A549 (cell line): ENCODE measurements at regions not wholly inside any gene's neighbourhood (a gene's known extent, or its start where the extent isn't known, plus 50 kb on each side); places are given as distances from the start of the nearest gene placed in this dataset.
A peak's percentile ranks its signal among the peaks of the same experiment; 100 is the strongest.

Experiments
- ATAC-seq, 2 experiments: fragments of 200-7000 bp in 1 of 2; fragments of >200 bp in 1 of 2; cut with Nextera tagmentation in 1 of 2; cut with Tn5 transposase in 1 of 2; 3 replicates each; pipeline versions ENCODE4 v1.8.0 to v1.9.1; 2018 to 2020; ENCODE audit warnings: mild to moderate bottlenecking in 1 of 2, moderate library complexity in 1 of 2
- CTCF ChIA-PET: fragments of 300-600 bp; sonication (Branson Sonifier 250); formaldehyde crosslinking; extraction: SDS; loops from one replicate; lab custom pipeline; 2021; ENCODE audit warnings: antibody characterized with exemption, inconsistent platforms; lab: Yijun Ruan, JAX
- POLR2A ChIA-PET: fragments of 350-600 bp; formaldehyde crosslinking; extraction: SDS; loops from one replicate; lab custom pipeline; 2021; ENCODE audit warnings: antibody characterized with exemption, inconsistent platforms; lab: Yijun Ruan, JAX
- DNase-seq, 2 experiments: peaks; one replicate each; pipeline versions ENCODE4 v3.0.0 to v3.0.0-alpha.2; 2011 to 2016; ENCODE audit warnings: low read depth in 1 of 2, low spot score in 1 of 2
- FAIRE-seq: peaks from 2 replicates; lab custom pipeline; 2011; peaks lifted over from hg19 to GRCh38; lab: Jason Lieb, UNC
- H3K27ac ChIP-seq, 2 experiments: fragments of >200 bp; sonication (Bioruptor Twin); formaldehyde crosslinking; 3 replicates each; pipeline ENCODE4 v1.5.1; 2016 to 2017
- H3K4me1 ChIP-seq: fragments of >200 bp; sonication (Bioruptor Twin); formaldehyde crosslinking; 3 replicates; pipeline ENCODE4 v1.6.1; 2016
- H3K4me2 ChIP-seq: fragments of >200 bp; sonication (Bioruptor Twin); formaldehyde crosslinking; 3 replicates; pipeline ENCODE4 v1.6.1; 2016
- H3K4me3 ChIP-seq: fragments of >200 bp; sonication (Bioruptor Twin); formaldehyde crosslinking; 3 replicates; pipeline ENCODE4 v1.5.1; 2016
- H3K9me3 ChIP-seq: fragments of >200 bp; sonication (Bioruptor Twin); formaldehyde crosslinking; 3 replicates; pipeline ENCODE4 v1.6.1; 2016
- BCL3 ChIP-seq: fragments of >200 bp; sonication (Bioruptor Twin); formaldehyde crosslinking; IDR thresholded peaks from 3 replicates; pipeline ENCODE4 v1.6.1; 2016
- BHLHE40 ChIP-seq: IDR thresholded peaks from 2 replicates; pipeline ENCODE4 v1.6.1; 2012; ENCODE audit warnings: low read depth, low read length, inconsistent platforms
- CBX2 ChIP-seq: fragments of 200-600 bp; sonication (generic); IDR thresholded peaks from 2 replicates; pipeline ENCODE4 v1.6.1; 2016; ENCODE audit warnings: low read depth, mild to moderate bottlenecking, borderline replicate concordance
- E2F6 ChIP-seq: IDR thresholded peaks from 2 replicates; pipeline ENCODE4 v1.6.1; 2012; ENCODE audit warnings: low read depth, borderline replicate concordance
- EHMT2 ChIP-seq: fragments of 200-600 bp; sonication (generic); IDR thresholded peaks from 2 replicates; pipeline ENCODE4 v1.6.1; 2016; ENCODE audit warnings: antibody characterized with exemption, low read depth, mild to moderate bottlenecking, moderate library complexity
- ELK1 ChIP-seq: fragments of 150-350 bp; IDR thresholded peaks from 2 replicates; pipeline ENCODE4 v1.6.1; 2014; ENCODE audit warnings: low read depth, mild to moderate bottlenecking, low read length
- FOSL2 ChIP-seq, 2 experiments: fragments of 450-650 bp in 1 of 2; fragments of >200 bp in 1 of 2; sonication (Bioruptor Twin) in 1 of 2; formaldehyde crosslinking; IDR thresholded peaks; 2 replicates each; pipeline versions ENCODE4 v1.5.0 to v1.6.1; 2016 to 2020; ENCODE audit warnings: mild to moderate bottlenecking in 1 of 2, moderate library complexity in 1 of 2
- GATA3 ChIP-seq: IDR thresholded peaks from 2 replicates; pipeline ENCODE4 v1.6.1; 2012; ENCODE audit warnings: borderline replicate concordance
- HDAC2 ChIP-seq: fragments of 200-600 bp; sonication (generic); IDR thresholded peaks from 2 replicates; pipeline ENCODE4 v1.6.1; 2016
- HES2 ChIP-seq: fragments of >200 bp; sonication (Bioruptor Twin); formaldehyde crosslinking; IDR thresholded peaks from 2 replicates; pipeline ENCODE4 v1.6.1; 2016
- MAZ ChIP-seq: fragments of 150-350 bp; IDR thresholded peaks from 2 replicates; pipeline ENCODE4 v1.6.1; 2014; ENCODE audit warnings: antibody characterized with exemption, low read depth, low read length, borderline replicate concordance
- MYC ChIP-seq: IDR thresholded peaks from 2 replicates; pipeline ENCODE4 v1.6.1; 2012; ENCODE audit warnings: mild to moderate bottlenecking, inconsistent platforms, low read length, improper control_type of control experiment, borderline replicate concordance
- NPAS2 ChIP-seq: fragments of 250-450 bp; sonication (Bioruptor Pico); IDR thresholded peaks from 2 replicates; pipeline ENCODE4 v1.8.0; 2022; ENCODE audit warnings: mild to moderate bottlenecking, moderate library complexity, borderline replicate concordance
- PBX3 ChIP-seq: IDR thresholded peaks from 2 replicates; pipeline ENCODE4 v1.6.1; 2012
- PHF8 ChIP-seq: fragments of 200-600 bp; sonication (generic); IDR thresholded peaks from 2 replicates; pipeline ENCODE4 v1.6.1; 2016; ENCODE audit warnings: low read depth, mild to moderate bottlenecking, antibody characterized with exemption, moderate library complexity, borderline replicate concordance
- POLR2A ChIP-seq: IDR thresholded peaks from 2 replicates; pipeline ENCODE4 v1.6.1; 2012; ENCODE audit warnings: mild to moderate bottlenecking, low read length
- RFX5 ChIP-seq: fragments of 450-650 bp; IDR thresholded peaks from 2 replicates; pipeline ENCODE4 v1.7.1; 2014; ENCODE audit warnings: antibody characterized with exemption, mild to moderate bottlenecking, moderate library complexity
- SREBF2 ChIP-seq: fragments of 450-650 bp; IDR thresholded peaks from 2 replicates; pipeline ENCODE4 v1.6.1; 2014; ENCODE audit warnings: mild to moderate bottlenecking, moderate library complexity
- TFCP2L1 ChIP-seq: fragments of 250-450 bp; sonication (Bioruptor Pico); IDR thresholded peaks from 2 replicates; pipeline ENCODE4 v1.5.0; 2021; ENCODE audit warnings: mild to moderate bottlenecking
- WGBS: methylation state at CpG from one replicate; pipeline ENCODE4 v1.1.6; 2017; ENCODE audit errors: missing lambda C conversion rate; 5-methylcytosine and 5-hydroxymethylcytosine counted together

GRCh38 chr17:73986641-73987177 lies 216.8 kb upstream of the RPL38 start:
- CTCF ChIA-PET = interaction anchor here (0.6 to 2.9 kb wide), 6 partner anchors 9 to 356 kb away, joined by 3 to 21 read pairs (median 4); no protein-coding TSS in a partner anchor
- no peak overlapping the region for H3K4me2 ChIP-seq
- no peaks in the 10 kb centered on the region for H3K4me1 ChIP-seq
- TF ChIP-seq POLR2A (no peak), BHLHE40 (no peak), PBX3 (no peak), NPAS2 (CRISPR knock-in tag) (no peak), FOSL2 (IDR thresholded peaks at IDR 0.05) (no peak), FOSL2 (CRISPR knock-in tag; IDR thresholded peaks at IDR 0.05) (no peak), SREBF2 (no peak), E2F6 (no peak), RFX5 (no peak), HDAC2 (no peak), TFCP2L1 (CRISPR knock-in tag) (no peak), GATA3 (no peak), EHMT2 (no peak), PHF8 (no peak), BCL3 (no peak), MYC (no peak), ELK1 (no peak)
- no peak for DNase-seq
- no peak overlapping the region for H3K27ac ChIP-seq
- POLR2A ChIA-PET = no interaction called here
- H3K9me3 ChIP-seq = no peaks in the 10 kb centered on the region
- no peak for FAIRE-seq
- WGBS = 42% methylated on average over 9 of the region's 9 CpGs
- peak in 1 of 2 experiments; percentile 17; a peak in 1 of 6 replicates for ATAC-seq
- no peak overlapping the region for H3K4me3 ChIP-seq

GRCh38 chr17:73987395-73987794 lies 216.1 kb upstream of the RPL38 start:
- Histone ChIP-seq H3K9me3 (no peaks in the 10 kb centered on the region), H3K4me2 (no peak overlapping the region), H3K27ac (no peak overlapping the region), H3K4me3 (no peak overlapping the region), H3K4me1 (no peaks in the 10 kb centered on the region)
- WGBS = 63% methylated on average over 9 of the region's 9 CpGs
- TF ChIP-seq NPAS2 (CRISPR knock-in tag) (no peak), MAZ (no peak), CBX2 (no peak), FOSL2 (IDR thresholded peaks at IDR 0.05) (no peak), FOSL2 (CRISPR knock-in tag; IDR thresholded peaks at IDR 0.05) (no peak), ELK1 (no peak), RFX5 (no peak), PBX3 (no peak), HES2 (no peak)
- no peak for FAIRE-seq
- CTCF ChIA-PET = interaction anchor here (0.6 to 2.9 kb wide), 8 partner anchors 9 to 923 kb away, joined by 3 to 21 read pairs (median 3); no protein-coding TSS in a partner anchor
- POLR2A ChIA-PET = no interaction called here
- no peak for DNase-seq
- ATAC-seq = peak in 1 of 2 experiments; percentile 23; a peak in 2 of 6 replicates
